ENCODE measurements at regions not wholly inside any gene's neighbourhood (a gene's known extent, or its start where the extent isn't known, plus 50 kb on each side); places are given as distances from the start of the nearest gene placed in this dataset.

- TF ChIP-seq ZNF462 (CRISPR knock-in tag; IDR thresholded peaks at IDR 0.05) (no peak), NANOG (IDR thresholded peaks at IDR 0.05; ENCODE audit: borderline replicate concordance) (no peak), ZNF114 (CRISPR knock-in tag; IDR thresholded peaks at IDR 0.05) (no peak)
Observed at GRCh38 chr1:209406168-209406567, 177.3 kb upstream of the CAMK1G start (continued).

DNA sequence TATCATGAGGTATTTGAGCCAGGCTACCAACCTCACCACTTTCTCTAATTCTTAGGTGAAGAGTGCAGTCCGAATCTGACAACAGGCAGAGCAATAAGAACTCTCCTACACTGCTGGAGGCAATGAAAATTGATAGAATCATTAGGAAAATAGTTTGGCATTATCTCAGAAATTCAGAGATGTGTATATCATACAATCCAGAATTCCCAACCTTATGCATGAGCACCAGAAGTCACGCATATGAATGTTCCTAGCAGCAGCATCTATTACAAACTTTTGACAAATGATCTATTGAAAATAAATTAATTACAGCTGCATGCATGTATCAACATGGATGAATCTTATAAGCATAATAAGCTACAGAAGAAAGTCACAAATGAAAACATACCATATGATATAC, 176.9 kb upstream of the CAMK1G start:
- DNase-seq (ENCODE audit: low spot score) (no peak), ATAC-seq (no peak)
- Histone ChIP-seq H3K27me3 (ENCODE audit: insufficient read depth) (no peaks in the 10 kb centered on the region), H3K9me2 (ENCODE audit: insufficient read depth) (peaks cover 8% of the 10 kb centered on the region), H3K4me1 (ENCODE audit: insufficient read depth) (peaks cover 41% of the 10 kb centered on the region), H4K20me1 (replicated peaks; ENCODE audit: insufficient read depth) (no peaks in the 10 kb centered on the region), H3K27ac (ENCODE audit: low read depth) (peak overlapping the region; percentile 82; the same call in 1 of the 2 replicates), H3K4me2 (peak overlapping the region; percentile 72; the same call in 1 of the 2 replicates), H3K79me2 (replicated peaks; ENCODE audit: insufficient read depth) (no peaks in the 10 kb centered on the region), H3F3A (replicated peaks; ENCODE audit: low read depth) (0 out of 2 replicates have a peak, but pooled peaks cover 6% of the 10 kb centered on the region), H3K36me3 (ENCODE audit: insufficient read depth) (no peaks in the 10 kb centered on the region), H3K4me3 (no peak overlapping the region), H2AFZ (no peak overlapping the region)
- H3K9me3 Mint-ChIP-seq: no peaks in the 10 kb centered on the region
- no peak overlapping the region; the same call in 1 of the 2 replicates for H3K27ac Mint-ChIP-seq
- H3K4me1 Mint-ChIP-seq: peaks cover 17% of the 10 kb centered on the region
- no peak overlapping the region for H3K4me3 Mint-ChIP-seq
- no peaks in the 10 kb centered on the region; the same call in 2 of the 3 replicates for H3K36me3 Mint-ChIP-seq (ENCODE audit: low read depth)
- H3K27me3 Mint-ChIP-seq (ENCODE audit: insufficient read depth, low read depth, poor library complexity): peaks cover 2% of the 10 kb centered on the region
- TF ChIP-seq ZNF462 (CRISPR knock-in tag; IDR thresholded peaks at IDR 0.05): no peak
- TF ChIP-seq, protein P1, sequence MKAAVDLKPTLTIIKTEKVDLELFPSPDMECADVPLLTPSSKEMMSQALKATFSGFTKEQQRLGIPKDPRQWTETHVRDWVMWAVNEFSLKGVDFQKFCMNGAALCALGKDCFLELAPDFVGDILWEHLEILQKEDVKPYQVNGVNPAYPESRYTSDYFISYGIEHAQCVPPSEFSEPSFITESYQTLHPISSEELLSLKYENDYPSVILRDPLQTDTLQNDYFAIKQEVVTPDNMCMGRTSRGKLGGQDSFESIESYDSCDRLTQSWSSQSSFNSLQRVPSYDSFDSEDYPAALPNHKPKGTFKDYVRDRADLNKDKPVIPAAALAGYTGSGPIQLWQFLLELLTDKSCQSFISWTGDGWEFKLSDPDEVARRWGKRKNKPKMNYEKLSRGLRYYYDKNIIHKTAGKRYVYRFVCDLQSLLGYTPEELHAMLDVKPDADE (IDR thresholded peaks at IDR 0.05): no peak
- no peak for TF ChIP-seq CREB1 (CRISPR knock-in tag; IDR thresholded peaks at IDR 0.05; ENCODE audit: low read depth)
- TF ChIP-seq CTCF (conservative IDR thresholded peaks at IDR 0.05; ENCODE audit: low read depth in 2 of 2): no peak
- TF ChIP-seq ZNF114 (CRISPR knock-in tag; IDR thresholded peaks at IDR 0.05): no peak

Measured in GM23338 (cell line).